Left lung (tissue), 4 donors: ENCODE measurements at regions not wholly inside any gene's neighbourhood (a gene's known extent, or its start where the extent isn't known, plus 50 kb on each side); places are given as distances from the start of the nearest gene placed in this dataset.

Experiments used
- ATAC-seq: fragments of 200-7000 bp; cut with Tn5 transposase; one replicate; pipeline ENCODE4 v1.9.1; 2020; ENCODE audit warnings: moderate library complexity
- DNase-seq, 4 donors: peaks; one replicate each; pipeline ENCODE4 v3.0.0-alpha.2; 2013 to 2020
- H3K27ac ChIP-seq, 2 donors: fragments of 200-600 bp; sonication (generic) in 1 of 2; one replicate each; pipeline versions ENCODE4 v1.5.0 to v1.8.0; 2020 to 2021
- H3K27me3 ChIP-seq, 2 donors: fragments of 200-600 bp; sonication (generic) in 1 of 2; one replicate each; pipeline versions ENCODE4 v1.5.0 to v1.8.0; 2020 to 2021
- H3K36me3 ChIP-seq, 2 donors: fragments of 200-600 bp; sonication (generic) in 1 of 2; one replicate each; pipeline versions ENCODE4 v1.5.0 to v1.8.0; 2020 to 2021
- H3K4me1 ChIP-seq, 2 donors: fragments of 200-600 bp; one replicate each; pipeline ENCODE4 v1.8.0; 2021
- H3K4me3 ChIP-seq, 2 donors: fragments of 200-600 bp; sonication (generic) in 1 of 2; one replicate each; pipeline versions ENCODE4 v1.5.0 to v1.8.0; 2020 to 2021; ENCODE audit warnings: mild to moderate bottlenecking in 1 of 2
- H3K9me3 ChIP-seq, 2 donors: fragments of 200-600 bp; sonication (generic) in 1 of 2; one replicate each; pipeline versions ENCODE4 v1.5.0 to v1.8.0; 2020 to 2021
- CTCF ChIP-seq, 2 donors: fragments of 200-600 bp; sonication (generic) in 1 of 2; IDR thresholded peaks; one replicate each; pipeline versions ENCODE4 v1.5.0 to v1.8.0; 2021; ENCODE audit warnings: antibody characterized with exemption in 2 of 2
- intact Hi-C, 2 donors: fragments of 100-400 bp; cut with DNase I; formaldehyde crosslinking; loops; one replicate each; pipeline versions ENCODE4 v1.11.2 to v1.14.2; 2022
- donor health status: DM: no; HTN: yes; CAD: no.
- donor health status: DM: no; HTN: no; CAD: no.

- no peak overlapping the region for H3K4me3 ChIP-seq
- H3K27ac ChIP-seq, result no peak overlapping the region
- peaks cover 0 to 20% of the 10 kb centered on the region in 2 donors for H3K27me3 ChIP-seq
- no peak for ATAC-seq
- no peaks in the 10 kb centered on the region for H3K9me3 ChIP-seq
- no peaks in the 10 kb centered on the region for H3K36me3 ChIP-seq
- intact Hi-C loops, result no loop called here
- no peak for TF ChIP-seq CTCF (IDR thresholded peaks at IDR 0.05)
- H3K4me1 ChIP-seq, result no peaks in the 10 kb centered on the region
- no peak for DNase-seq
These were observed 95.3 kb upstream of the PITX1 start for GRCh38 chr5:135129307-135129706.

GRCh38 chr5:135128361-135128760, 94.3 kb upstream of the PITX1 start:
- no peak for TF ChIP-seq CTCF (IDR thresholded peaks at IDR 0.05)

GRCh38 chr5:135127439-135128240, 93.6 kb upstream of the PITX1 start:
- intact Hi-C loops, result no loop called here
- no peak for DNase-seq
- no peak for TF ChIP-seq CTCF (IDR thresholded peaks at IDR 0.05)
- H3K27ac ChIP-seq, result no peak overlapping the region
- H3K9me3 ChIP-seq, result no peaks in the 10 kb centered on the region
- no peaks in the 10 kb centered on the region for H3K4me1 ChIP-seq
- H3K36me3 ChIP-seq, result no peaks in the 10 kb centered on the region
- peak; percentile 19 for ATAC-seq
- H3K4me3 ChIP-seq, result no peak overlapping the region
- H3K27me3 ChIP-seq, result peaks cover 0 to 31% of the 10 kb centered on the region in 2 donors

More at GRCh38 chr5:135128361-135128760, 94.3 kb upstream of the PITX1 start:
- ATAC-seq, result no peak
- intact Hi-C loops, result no loop called here
- Histone ChIP-seq H3K9me3 (no peaks in the 10 kb centered on the region), H3K4me1 (no peaks in the 10 kb centered on the region), H3K27ac (no peak overlapping the region), H3K27me3 (peaks cover 0 to 28% of the 10 kb centered on the region in 2 donors), H3K36me3 (no peaks in the 10 kb centered on the region), H3K4me3 (no peak overlapping the region)
- DNase-seq, result no peak

- ATAC-seq, result peak; percentile 72
- no peak for TF ChIP-seq CTCF (IDR thresholded peaks at IDR 0.05)
- peaks cover 0 to 31% of the 10 kb centered on the region in 2 donors for H3K27me3 ChIP-seq
- intact Hi-C loops, result no loop called here
- no peaks in the 10 kb centered on the region for H3K4me1 ChIP-seq
- H3K4me3 ChIP-seq, result no peak overlapping the region
- H3K9me3 ChIP-seq, result no peaks in the 10 kb centered on the region
- DNase-seq, result peak in 2 of 4 donors; percentile 48 to 64
- H3K36me3 ChIP-seq, result no peaks in the 10 kb centered on the region
- no peak overlapping the region for H3K27ac ChIP-seq
These were observed 92.8 kb upstream of the PITX1 start for GRCh38 chr5:135126688-135127438.

- DNase-seq (peak in 1 of 4 donors; percentile 46), ATAC-seq (no peak)
- TF ChIP-seq CTCF (IDR thresholded peaks at IDR 0.05), result no peak
- Histone ChIP-seq H3K9me3 (no peaks in the 10 kb centered on the region), H3K4me3 (no peak overlapping the region), H3K36me3 (no peaks in the 10 kb centered on the region), H3K27me3 (peaks cover 0 to 29% of the 10 kb centered on the region in 2 donors), H3K27ac (no peak overlapping the region), H3K4me1 (no peaks in the 10 kb centered on the region)
- intact Hi-C loops, result no loop called here
These were observed 90.7 kb upstream of the PITX1 start for GRCh38 chr5:135124724-135125123.
